HL-60 (cell line): ENCODE measurements at regions not wholly inside any gene's neighbourhood (a gene's known extent, or its start where the extent isn't known, plus 50 kb on each side); places are given as distances from the start of the nearest gene placed in this dataset.

Source experiments
- DNase-seq, 2 experiments: peaks; one replicate each; pipeline ENCODE4 v3.0.0-alpha.2; 2010 to 2020; ENCODE audit warnings: low read depth in 1 of 2, low spot score in 1 of 2
- H3K27ac ChIP-seq: fragments of 250-450 bp; sonication (Bioruptor Pico); replicated peaks from 2 replicates; pipeline ENCODE4 v1.5.1; 2020; ENCODE audit warnings: mild to moderate bottlenecking, moderate library complexity
- H3K27me3 ChIP-seq: fragments of 250-450 bp; sonication (Bioruptor Pico); 2 replicates; pipeline ENCODE4 v1.5.1; 2021; ENCODE audit warnings: mild to moderate bottlenecking, moderate library complexity; ENCODE audit not compliant: insufficient read depth, poor library complexity, severe bottlenecking
- H3K4me3 ChIP-seq: replicated peaks from 2 replicates; pipeline ENCODE4 v1.5.1; 2011; ENCODE audit warnings: mild to moderate bottlenecking, control low read depth, low read length; ENCODE audit not compliant: insufficient read depth
- CTCF ChIP-seq: IDR thresholded peaks from one replicate; pipeline ENCODE4 v1.5.1; 2011; ENCODE audit warnings: low read length, control low read depth, inconsistent platforms; ENCODE audit not compliant: insufficient read depth
- GABPA ChIP-seq: IDR thresholded peaks from 2 replicates; pipeline ENCODE4 v1.6.1; 2012; ENCODE audit warnings: low read depth
- POLR2AphosphoS5 ChIP-seq: IDR thresholded peaks from 2 replicates; pipeline ENCODE4 v1.6.1; 2012; ENCODE audit warnings: low read depth
- REST ChIP-seq: IDR thresholded peaks from 2 replicates; pipeline ENCODE4 v1.6.1; 2012; ENCODE audit warnings: low read depth; ENCODE audit not compliant: insufficient replicate concordance
- SPI1 ChIP-seq: IDR thresholded peaks from 2 replicates; pipeline ENCODE4 v1.6.1; 2012; ENCODE audit warnings: low read depth, mild to moderate bottlenecking, borderline replicate concordance

DNA sequence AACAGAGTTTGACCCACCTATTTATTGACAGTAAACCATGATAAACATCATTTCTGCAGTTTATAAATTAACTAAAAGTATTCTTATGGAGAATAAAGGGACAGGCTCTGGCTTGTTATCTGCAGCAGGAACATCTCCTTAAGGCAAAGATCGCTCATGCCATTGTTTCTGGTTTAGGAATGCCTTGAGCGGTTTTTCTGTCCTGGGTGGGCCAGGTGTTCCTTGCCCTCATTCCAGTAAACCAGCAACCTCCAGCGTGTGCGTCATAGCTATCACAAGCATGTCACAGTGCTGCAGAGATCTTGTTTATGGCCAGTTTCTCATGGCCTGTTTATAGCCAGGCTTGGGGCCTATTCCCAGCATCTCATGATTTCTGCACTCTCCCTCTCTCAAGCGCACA, 521.7 kb downstream of the HINT1 start:
- DNase-seq, result no peak
- H3K27me3 ChIP-seq, result no peaks in the 10 kb centered on the region
- TF ChIP-seq REST (no peak), GABPA (no peak), SPI1 (no peak), CTCF (no peak), POLR2AphosphoS5 (no peak)
- H3K27ac ChIP-seq, result no peak overlapping the region
- H3K4me3 ChIP-seq, result no peak overlapping the region

- DNase-seq, result no peak
- no peak overlapping the region for H3K27ac ChIP-seq
- no peaks in the 10 kb centered on the region for H3K27me3 ChIP-seq
- TF ChIP-seq SPI1, result no peak
- no peak for TF ChIP-seq GABPA
- no peak for TF ChIP-seq POLR2AphosphoS5
- TF ChIP-seq REST, result no peak
- TF ChIP-seq CTCF, result no peak
- no peak overlapping the region for H3K4me3 ChIP-seq
Measured at GRCh38 chr5:130642461-130642860, 522.6 kb downstream of the HINT1 start.

DNA sequence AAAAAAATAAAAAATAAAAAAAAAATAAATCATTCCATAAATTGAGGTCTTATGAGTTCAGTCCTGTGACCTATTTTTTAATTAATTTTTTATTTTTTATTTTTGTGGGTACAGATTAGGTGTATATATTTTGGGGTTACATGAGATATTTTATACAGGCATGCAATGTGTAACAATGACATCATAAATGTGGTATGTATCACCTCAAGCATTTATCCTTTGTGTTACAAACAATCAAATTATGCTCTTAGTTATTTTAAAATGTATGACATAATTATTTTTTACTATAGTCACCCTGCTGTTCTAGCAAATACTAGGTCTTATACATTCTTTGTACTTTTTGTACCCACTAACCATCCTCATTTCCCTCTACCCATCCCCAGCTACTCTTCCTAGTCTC, 537.9 kb downstream of the HINT1 start:
- H3K4me3 ChIP-seq, result no peak overlapping the region
- TF ChIP-seq SPI1, result no peak
- TF ChIP-seq CTCF, result no peak
- TF ChIP-seq REST, result no peak
- no peak for TF ChIP-seq POLR2AphosphoS5
- TF ChIP-seq GABPA, result no peak
- DNase-seq, result no peak
- H3K27ac ChIP-seq, result no peak overlapping the region
- H3K27me3 ChIP-seq, result no peaks in the 10 kb centered on the region
